ENCODE measurements at regions not wholly inside any gene's neighbourhood (a gene's known extent, or its start where the extent isn't known, plus 50 kb on each side); places are given as distances from the start of the nearest gene placed in this dataset.
"Not testable (repeated sequence)": the region's sequence is repeated elsewhere in the genome, so short reads cannot be mapped to it uniquely, and the experiment has no call there.

GRCh38 chr5:32859211-32859641 is 148.1 kb downstream of the NPR3 start:
- Histone ChIP-seq H3K27ac (no peak overlapping the region), H3K27me3 (no peaks in the 10 kb centered on the region), H3K4me3 (no peak overlapping the region), H3K4me1 (no peaks in the 10 kb centered on the region), H3K36me3 (no peaks in the 10 kb centered on the region), H3K9me3 (no peaks in the 10 kb centered on the region)
- TF ChIP-seq CTCF (IDR thresholded peaks at IDR 0.05) (no peak), POLR2AphosphoS5 (IDR thresholded peaks at IDR 0.05; ENCODE audit: insufficient read depth in 1 of 2, low read depth in 1 of 2) (no peak), POLR2A (IDR thresholded peaks at IDR 0.05) (no peak)
- intact Hi-C loops (cut with DNase I), result no loop called here
- no peak for DNase-seq (ENCODE audit: extremely low spot score in 2 of 2)

- no peak overlapping the region for H3K4me3 ChIP-seq
- no peaks in the 10 kb centered on the region for H3K27me3 ChIP-seq
- DNase-seq (ENCODE audit: extremely low spot score in 2 of 2), result no peak
- H3K9me3 ChIP-seq, result no peaks in the 10 kb centered on the region
- TF ChIP-seq CTCF (IDR thresholded peaks at IDR 0.05) (no peak), POLR2AphosphoS5 (IDR thresholded peaks at IDR 0.05; ENCODE audit: insufficient read depth in 1 of 2, low read depth in 1 of 2) (no peak), POLR2A (IDR thresholded peaks at IDR 0.05) (no peak)
- no peaks in the 10 kb centered on the region for H3K36me3 ChIP-seq
- no peak overlapping the region for H3K27ac ChIP-seq
- intact Hi-C loops (cut with DNase I), result no loop called here
- no peaks in the 10 kb centered on the region for H3K4me1 ChIP-seq
Observed at GRCh38 chr5:32865475-32865874, 154.4 kb downstream of the NPR3 start.

- no peak for DNase-seq (ENCODE audit: extremely low spot score in 2 of 2)
- H3K4me1 ChIP-seq, result no peaks in the 10 kb centered on the region
- intact Hi-C loops (cut with DNase I), result no loop called here
- H3K27me3 ChIP-seq, result no peaks in the 10 kb centered on the region
- H3K27ac ChIP-seq, result no peak overlapping the region
- no peaks in the 10 kb centered on the region for H3K36me3 ChIP-seq
- no peak overlapping the region for H3K4me3 ChIP-seq
- TF ChIP-seq POLR2A (IDR thresholded peaks at IDR 0.05) (no peak), POLR2AphosphoS5 (IDR thresholded peaks at IDR 0.05; ENCODE audit: insufficient read depth in 1 of 2, low read depth in 1 of 2) (no peak), CTCF (IDR thresholded peaks at IDR 0.05) (no peak)
- no peaks in the 10 kb centered on the region for H3K9me3 ChIP-seq
Observed at GRCh38 chr5:32866138-32866537, 155.0 kb downstream of the NPR3 start.

GRCh38 chr5:32869216-32869615 is 158.1 kb downstream of the NPR3 start:
- intact Hi-C loops (cut with DNase I), result no loop called here
- Histone ChIP-seq H3K27ac (no peak overlapping the region), H3K4me3 (no peak overlapping the region), H3K27me3 (no peaks in the 10 kb centered on the region), H3K4me1 (no peaks in the 10 kb centered on the region), H3K9me3 (no peaks in the 10 kb centered on the region), H3K36me3 (no peaks in the 10 kb centered on the region)
- TF ChIP-seq POLR2A (IDR thresholded peaks at IDR 0.05), result no peak
- TF ChIP-seq CTCF (IDR thresholded peaks at IDR 0.05), result no peak
- no peak for TF ChIP-seq POLR2AphosphoS5 (IDR thresholded peaks at IDR 0.05; ENCODE audit: insufficient read depth in 1 of 2, low read depth in 1 of 2)
- no peak for DNase-seq (ENCODE audit: extremely low spot score in 2 of 2)

- H3K4me1 ChIP-seq, result no peaks in the 10 kb centered on the region
- no peak overlapping the region for H3K4me3 ChIP-seq
Observed at GRCh38 chr5:32876791-32877190, 165.7 kb downstream of the NPR3 start.

GRCh38 chr5:32879364-32879763 is 168.2 kb downstream of the NPR3 start:
- H3K4me3 ChIP-seq; H3K4me1 ChIP-seq; H3K36me3 ChIP-seq; intact Hi-C loops (cut with DNase I); H3K27me3 ChIP-seq; H3K27ac ChIP-seq; H3K9me3 ChIP-seq; DNase-seq (ENCODE audit: extremely low spot score in 2 of 2): not testable (repeated sequence)

More at GRCh38 chr5:32876791-32877190, 165.7 kb downstream of the NPR3 start:
- Histone ChIP-seq H3K27me3 (no peaks in the 10 kb centered on the region), H3K9me3 (no peaks in the 10 kb centered on the region), H3K27ac (no peak overlapping the region), H3K36me3 (no peaks in the 10 kb centered on the region)
- no peak for DNase-seq (ENCODE audit: extremely low spot score in 2 of 2)
- intact Hi-C loops (cut with DNase I), result no loop called here
- no peak for TF ChIP-seq POLR2A (IDR thresholded peaks at IDR 0.05)
- no peak for TF ChIP-seq POLR2AphosphoS5 (IDR thresholded peaks at IDR 0.05; ENCODE audit: insufficient read depth in 1 of 2, low read depth in 1 of 2)
- TF ChIP-seq CTCF (IDR thresholded peaks at IDR 0.05), result no peak

All from vagina (tissue), 2 donors.